CD14-positive monocyte (primary cell): ENCODE measurements at regions not wholly inside any gene's neighbourhood (a gene's known extent, or its start where the extent isn't known, plus 50 kb on each side); places are given as distances from the start of the nearest gene placed in this dataset.

ENCODE experiments used
- DNase-seq, 3 donors: peaks; one replicate each; pipeline ENCODE4 v3.0.0-alpha.2; 2011 to 2022
- H2AFZ ChIP-seq: 2 replicates; pipeline ENCODE4 v1.6.0; 2012; ENCODE audit warnings: mild to moderate bottlenecking, low read depth, low read length, inconsistent platforms; ENCODE audit not compliant: insufficient read depth, poor library complexity, severe bottlenecking
- H3K27ac ChIP-seq, 2 donors: 1 replicate in 1 of 2; 2 replicates in 1 of 2; pipeline ENCODE4 v1.5.1; 2012 to 2013; ENCODE audit warnings: low read length in 2 of 2, control low read depth in 1 of 2, inconsistent platforms in 1 of 2, low read depth in 1 of 2, mild to moderate bottlenecking in 1 of 2
- H3K27me3 ChIP-seq, 2 donors: one replicate each; pipeline versions ENCODE4 v1.6.0 to v1.6.1; 2011 to 2013; ENCODE audit warnings: low read length in 2 of 2; ENCODE audit not compliant: control insufficient read depth in 2 of 2, insufficient read depth in 2 of 2
- H3K36me3 ChIP-seq, 2 donors: replicated peaks in 1 of 2; 1 replicate in 1 of 2; 2 replicates in 1 of 2; pipeline versions ENCODE4 v1.5.1 to v1.6.1; 2012 to 2013; ENCODE audit warnings: low read length in 2 of 2, control low read depth in 1 of 2, inconsistent platforms in 1 of 2, mild to moderate bottlenecking in 1 of 2; ENCODE audit not compliant: insufficient read depth in 2 of 2, control insufficient read depth in 1 of 2
- H3K4me1 ChIP-seq, 2 donors: 1 replicate in 1 of 2; 2 replicates in 1 of 2; pipeline versions ENCODE4 v1.5.1 to v1.6.1; 2012 to 2013; ENCODE audit warnings: low read length in 2 of 2, control low read depth in 1 of 2, inconsistent platforms in 1 of 2, mild to moderate bottlenecking in 1 of 2, moderate library complexity in 1 of 2; ENCODE audit not compliant: insufficient read depth in 2 of 2, control insufficient read depth in 1 of 2
- H3K4me2 ChIP-seq: replicated peaks from 2 replicates; pipeline ENCODE3; 2012; ENCODE audit warnings: low read length, moderate library complexity, mild to moderate bottlenecking; ENCODE audit not compliant: poor library complexity, severe bottlenecking; ENCODE audit errors: extremely low read depth
- H3K4me3 ChIP-seq, 3 experiments: fragments of 200-600 bp in 1 of 3; sonication (generic) in 1 of 3; replicated peaks in 1 of 3; 1 replicate in 2 of 3; 2 replicates in 1 of 3; pipeline ENCODE4 v1.5.1; 2011 to 2013; ENCODE audit warnings: low read length in 3 of 3, mild to moderate bottlenecking in 3 of 3, control low read depth in 2 of 3, low read depth in 2 of 3, inconsistent platforms in 1 of 3, moderate library complexity in 1 of 3
- H3K79me2 ChIP-seq: 2 replicates; pipeline ENCODE4 v1.6.0; 2012; ENCODE audit warnings: mild to moderate bottlenecking, control low read depth, inconsistent platforms, low read length, moderate library complexity; ENCODE audit not compliant: insufficient read depth
- H3K9ac ChIP-seq: 2 replicates; pipeline ENCODE4 v1.6.0; 2017; ENCODE audit warnings: low read length, mild to moderate bottlenecking; ENCODE audit not compliant: insufficient read depth, poor library complexity, severe bottlenecking
- H3K9me3 ChIP-seq, 2 donors: replicated peaks in 1 of 2; 1 replicate in 1 of 2; 2 replicates in 1 of 2; pipeline versions ENCODE4 v1.5.1 to v1.6.1; 2012 to 2013; ENCODE audit warnings: low read length in 2 of 2, control low read depth in 1 of 2; ENCODE audit not compliant: control insufficient read depth in 1 of 2, insufficient read depth in 1 of 2
- H4K20me1 ChIP-seq: 2 replicates; pipeline ENCODE4 v1.6.0; 2012; ENCODE audit warnings: mild to moderate bottlenecking, low read length, control low read depth, moderate library complexity; ENCODE audit not compliant: insufficient read depth
- H3K27ac Mint-ChIP-seq, 7 donors: one replicate each; pipeline ENCODE4 v1.8.0; 2020; ENCODE audit warnings: mild to moderate bottlenecking in 7 of 7, mixed read lengths in 7 of 7, moderate library complexity in 6 of 7, inconsistent platforms in 2 of 7
- H3K27me3 Mint-ChIP-seq, 3 donors: one replicate each; pipeline ENCODE4 v1.8.0; 2021 to 2022; ENCODE audit warnings: low read depth in 3 of 3, mild to moderate bottlenecking in 3 of 3, mixed read lengths in 3 of 3, moderate library complexity in 3 of 3, inconsistent platforms in 1 of 3
- H3K36me3 Mint-ChIP-seq, 2 donors: one replicate each; pipeline ENCODE4 v1.8.0; 2020; ENCODE audit warnings: mixed read lengths in 2 of 2, inconsistent platforms in 1 of 2, mild to moderate bottlenecking in 1 of 2
- H3K4me1 Mint-ChIP-seq: one replicate; pipeline ENCODE4 v1.8.0; 2020; ENCODE audit warnings: mild to moderate bottlenecking, mixed read lengths
- H3K4me3 Mint-ChIP-seq, 2 donors: one replicate each; pipeline ENCODE4 v1.8.0; 2020; ENCODE audit warnings: mild to moderate bottlenecking in 2 of 2, mixed read lengths in 2 of 2, moderate library complexity in 1 of 2
- H3K9me3 Mint-ChIP-seq, 7 donors: one replicate each; pipeline ENCODE4 v1.8.0; 2020 to 2022; ENCODE audit warnings: mixed read lengths in 7 of 7, mild to moderate bottlenecking in 6 of 7, moderate library complexity in 6 of 7, inconsistent platforms in 2 of 7
- WGBS: methylation state at CpG from one replicate; pipeline ENCODE4 v1.1.5; 2013; ENCODE audit warnings: missing lambda C conversion rate; ENCODE audit not compliant: insufficient coverage; 5-methylcytosine and 5-hydroxymethylcytosine counted together
- intact Hi-C, 2 donors: fragments of 100-400 bp; cut with micrococcal nuclease; formaldehyde crosslinking; loops; one replicate each; pipeline versions ENCODE4 v1.15.0 to v1.15.1; 2023
- TF ChIP-seq, protein P1 (sequence below): fragments of 200-600 bp; IDR thresholded peaks from one replicate; pipeline ENCODE4 v1.8.0; 2022; ENCODE audit warnings: antibody characterized with exemption, mild to moderate bottlenecking

DNA sequence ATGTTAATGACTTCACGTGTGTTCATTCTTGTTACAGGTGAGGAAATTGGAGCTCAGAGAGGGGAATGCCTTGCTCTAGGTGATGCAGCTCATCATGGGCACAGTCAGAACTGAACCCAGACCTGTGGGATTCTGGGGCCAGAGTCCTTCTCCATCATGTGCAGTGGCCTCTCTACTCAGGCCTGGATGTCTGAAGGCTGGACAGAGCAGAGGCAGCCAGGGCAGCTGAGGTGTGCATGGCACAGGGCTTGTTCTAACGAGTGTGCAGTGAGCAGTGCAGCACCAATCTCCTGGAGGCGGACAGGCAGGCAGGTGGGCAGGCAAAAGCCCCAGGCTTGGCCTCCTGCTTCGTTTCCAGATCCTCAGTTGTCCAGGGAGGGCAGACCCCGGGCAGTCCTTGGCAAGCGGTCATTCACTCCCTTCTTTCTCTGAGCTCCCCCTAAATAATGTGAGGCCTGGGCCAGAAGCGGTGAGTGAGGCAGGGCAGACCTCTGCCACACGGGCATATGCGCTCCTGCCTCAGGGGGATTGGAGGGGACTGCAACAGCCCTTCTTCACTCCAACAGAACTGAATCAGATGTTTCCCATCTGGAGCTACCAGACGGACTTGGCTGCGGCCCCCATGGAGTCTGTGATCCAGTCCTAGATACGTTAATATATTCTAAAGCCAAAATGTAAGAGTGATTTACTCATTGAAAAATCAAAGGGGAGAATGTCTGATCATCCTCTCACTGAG lies 68.7 kb upstream of the FSTL4 start:
- H3K4me1 ChIP-seq, result peaks cover 0 to 5% of the 10 kb centered on the region in 2 donors
- Mint-ChIP-seq H3K27me3 (peaks cover 0 to 2% (median 0%) of the 10 kb centered on the region in 3 donors), H3K9me3 (no peaks in the 10 kb centered on the region), H3K4me1 (peaks cover 11% of the 10 kb centered on the region), H3K4me3 (no peak overlapping the region), H3K27ac (no peak overlapping the region), H3K36me3 (no peaks in the 10 kb centered on the region)
- H3K4me2 ChIP-seq, result no peak overlapping the region
- H3K36me3 ChIP-seq, result no peaks in the 10 kb centered on the region
- no peaks in the 10 kb centered on the region for H4K20me1 ChIP-seq
- 93% methylated on average over 9 of the region's 12 CpGs for WGBS
- no peaks in the 10 kb centered on the region for H3K9me3 ChIP-seq
- H3K27ac ChIP-seq, result no peak overlapping the region
- H3K4me3 ChIP-seq, result no peak overlapping the region
- H3K9ac ChIP-seq, result no peak overlapping the region
- TF ChIP-seq, protein P1, sequence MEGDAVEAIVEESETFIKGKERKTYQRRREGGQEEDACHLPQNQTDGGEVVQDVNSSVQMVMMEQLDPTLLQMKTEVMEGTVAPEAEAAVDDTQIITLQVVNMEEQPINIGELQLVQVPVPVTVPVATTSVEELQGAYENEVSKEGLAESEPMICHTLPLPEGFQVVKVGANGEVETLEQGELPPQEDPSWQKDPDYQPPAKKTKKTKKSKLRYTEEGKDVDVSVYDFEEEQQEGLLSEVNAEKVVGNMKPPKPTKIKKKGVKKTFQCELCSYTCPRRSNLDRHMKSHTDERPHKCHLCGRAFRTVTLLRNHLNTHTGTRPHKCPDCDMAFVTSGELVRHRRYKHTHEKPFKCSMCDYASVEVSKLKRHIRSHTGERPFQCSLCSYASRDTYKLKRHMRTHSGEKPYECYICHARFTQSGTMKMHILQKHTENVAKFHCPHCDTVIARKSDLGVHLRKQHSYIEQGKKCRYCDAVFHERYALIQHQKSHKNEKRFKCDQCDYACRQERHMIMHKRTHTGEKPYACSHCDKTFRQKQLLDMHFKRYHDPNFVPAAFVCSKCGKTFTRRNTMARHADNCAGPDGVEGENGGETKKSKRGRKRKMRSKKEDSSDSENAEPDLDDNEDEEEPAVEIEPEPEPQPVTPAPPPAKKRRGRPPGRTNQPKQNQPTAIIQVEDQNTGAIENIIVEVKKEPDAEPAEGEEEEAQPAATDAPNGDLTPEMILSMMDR, result no peak
- H3K79me2 ChIP-seq, result no peaks in the 10 kb centered on the region
- H3K27me3 ChIP-seq, result no peaks in the 10 kb centered on the region
- DNase-seq, result no peak
- H2AFZ ChIP-seq, result no peak overlapping the region
- intact Hi-C loops, result no loop called here

DNA sequence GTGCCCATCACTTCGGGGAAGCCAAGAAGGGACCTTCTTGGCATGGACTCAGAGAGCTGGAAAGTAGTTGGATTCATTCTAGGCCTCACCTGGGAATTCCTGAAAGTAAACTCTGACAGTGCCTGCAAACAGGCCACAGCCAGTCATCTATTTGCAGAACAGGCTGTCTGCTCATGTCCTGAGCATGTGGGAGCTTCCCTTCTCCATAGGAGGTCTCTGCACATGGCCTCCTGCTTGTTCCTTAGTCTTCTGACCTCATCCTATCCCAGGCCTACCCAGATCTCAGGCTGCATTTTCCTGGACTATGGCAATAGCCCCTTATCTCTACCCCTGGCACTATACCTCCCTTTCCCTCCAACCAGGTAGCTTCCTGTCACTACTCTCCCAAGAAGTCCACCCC lies 67.2 kb upstream of the FSTL4 start:
- H4K20me1 ChIP-seq, result no peaks in the 10 kb centered on the region
- H3K9me3 ChIP-seq, result no peaks in the 10 kb centered on the region
- no peak overlapping the region for H3K4me3 ChIP-seq
- H3K36me3 ChIP-seq, result no peaks in the 10 kb centered on the region
- no peaks in the 10 kb centered on the region for H3K79me2 ChIP-seq
- no peak overlapping the region for H3K4me2 ChIP-seq
- H3K27ac ChIP-seq, result no peak overlapping the region
- H3K4me1 ChIP-seq, result peaks cover 0 to 5% of the 10 kb centered on the region in 2 donors
- Mint-ChIP-seq H3K4me3 (no peak overlapping the region), H3K36me3 (no peaks in the 10 kb centered on the region), H3K27ac (no peak overlapping the region), H3K4me1 (peaks cover 11% of the 10 kb centered on the region), H3K9me3 (no peaks in the 10 kb centered on the region), H3K27me3 (peaks cover 0 to 5% (median 3%) of the 10 kb centered on the region in 3 donors)
- no peaks in the 10 kb centered on the region for H3K27me3 ChIP-seq
- TF ChIP-seq, protein P1, result no peak
- DNase-seq, result no peak
- WGBS, result 100% methylated on average over 1 of the region's 1 CpG
- intact Hi-C loops, result no loop called here
- H2AFZ ChIP-seq, result no peak overlapping the region
- H3K9ac ChIP-seq, result no peak overlapping the region
